Liver (tissue), 7 donors: ENCODE measurements at regions not wholly inside any gene's neighbourhood (a gene's known extent, or its start where the extent isn't known, plus 50 kb on each side); places are given as distances from the start of the nearest gene placed in this dataset.

Experiments
- DNase-seq: peaks from one replicate; pipeline ENCODE4 v3.0.0-alpha.2; 2017; ENCODE audit warnings: low spot score
- H3K27ac ChIP-seq, 2 donors: one replicate each; pipeline ENCODE4 v1.7.0; 2013; ENCODE audit warnings: inconsistent platforms in 2 of 2, low read length in 2 of 2, control low read depth in 1 of 2, low read depth in 1 of 2, mild to moderate bottlenecking in 1 of 2
- H3K27me3 ChIP-seq, 4 donors: one replicate each; pipeline versions ENCODE4 v1.6.1 to v1.7.0; 2013; ENCODE audit warnings: low read length in 3 of 4, inconsistent platforms in 1 of 4, mild to moderate bottlenecking in 1 of 4, moderate library complexity in 1 of 4; ENCODE audit not compliant: control insufficient read depth in 4 of 4, insufficient read depth in 4 of 4
- H3K36me3 ChIP-seq, 4 donors: one replicate each; pipeline versions ENCODE4 v1.6.1 to v1.7.0; 2013; ENCODE audit warnings: low read length in 3 of 4, mild to moderate bottlenecking in 3 of 4, low read depth in 1 of 4, moderate library complexity in 1 of 4; ENCODE audit not compliant: control insufficient read depth in 4 of 4, insufficient read depth in 3 of 4
- H3K4me1 ChIP-seq, 4 donors: one replicate each; pipeline versions ENCODE4 v1.6.1 to v1.7.0; 2013; ENCODE audit warnings: low read length in 3 of 4, mild to moderate bottlenecking in 3 of 4, moderate library complexity in 1 of 4; ENCODE audit not compliant: control insufficient read depth in 4 of 4, insufficient read depth in 4 of 4
- H3K4me3 ChIP-seq, 3 donors: one replicate each; pipeline versions ENCODE4 v1.6.1 to v1.7.0; 2013; ENCODE audit warnings: low read length in 3 of 3, control low read depth in 1 of 3, low read depth in 1 of 3, mild to moderate bottlenecking in 1 of 3
- H3K9ac ChIP-seq, 2 donors: one replicate each; pipeline ENCODE4 v1.7.0; 2013; ENCODE audit warnings: low read length in 2 of 2, mild to moderate bottlenecking in 2 of 2, moderate library complexity in 2 of 2, control low read depth in 1 of 2, low read depth in 1 of 2
- H3K9me3 ChIP-seq, 4 donors: one replicate each; pipeline versions ENCODE4 v1.6.1 to v1.7.0; 2013; ENCODE audit warnings: low read length in 3 of 4; ENCODE audit not compliant: control insufficient read depth in 4 of 4
- ATF3 ChIP-seq: IDR thresholded peaks from 2 replicates; pipeline ENCODE4 v1.6.1; 2016; ENCODE audit warnings: antibody characterized with exemption
- EGR1 ChIP-seq, 2 donors: IDR thresholded peaks; 2 replicates each; pipeline ENCODE4 v1.6.1; 2016 to 2018; ENCODE audit warnings: antibody characterized with exemption in 2 of 2, low read depth in 2 of 2
- FOXA1 ChIP-seq: IDR thresholded peaks from 2 replicates; pipeline ENCODE4 v1.6.1; 2016; ENCODE audit warnings: antibody characterized with exemption
- FOXA2 ChIP-seq: IDR thresholded peaks from 2 replicates; pipeline ENCODE4 v1.6.1; 2016; ENCODE audit warnings: antibody characterized with exemption
- GABPA ChIP-seq, 2 donors: IDR thresholded peaks in 1 of 2; conservative IDR thresholded peaks in 1 of 2; 2 replicates each; pipeline ENCODE4 v1.6.1; 2016; ENCODE audit warnings: antibody characterized with exemption in 2 of 2, mild to moderate bottlenecking in 1 of 2, moderate library complexity in 1 of 2
- HNF4A ChIP-seq, 2 donors: conservative IDR thresholded peaks; 2 replicates each; pipeline ENCODE4 v1.6.1; 2016; ENCODE audit warnings: antibody characterized with exemption in 2 of 2, mild to moderate bottlenecking in 2 of 2
- HNF4G ChIP-seq: IDR thresholded peaks from 2 replicates; pipeline ENCODE4 v1.6.1; 2016; ENCODE audit warnings: antibody characterized with exemption
- JUND ChIP-seq, 2 donors: IDR thresholded peaks; 2 replicates each; pipeline ENCODE4 v1.6.1; 2016; ENCODE audit warnings: antibody characterized with exemption in 2 of 2
- NR2F2 ChIP-seq: IDR thresholded peaks from 2 replicates; pipeline ENCODE4 v1.6.1; 2016; ENCODE audit warnings: antibody characterized with exemption
- RAD21 ChIP-seq, 2 donors: IDR thresholded peaks; 2 replicates each; pipeline ENCODE4 v1.6.1; 2016; ENCODE audit warnings: antibody characterized with exemption in 2 of 2, mild to moderate bottlenecking in 2 of 2
- RXRA ChIP-seq, 2 donors: IDR thresholded peaks; 2 replicates each; pipeline ENCODE4 v1.6.1; 2017 to 2018; ENCODE audit warnings: antibody characterized with exemption in 2 of 2, mild to moderate bottlenecking in 1 of 2
- SP1 ChIP-seq: IDR thresholded peaks from 2 replicates; pipeline ENCODE4 v1.6.1; 2018; ENCODE audit warnings: antibody characterized with exemption, mild to moderate bottlenecking
- TAF1 ChIP-seq: conservative IDR thresholded peaks from 2 replicates; pipeline ENCODE4 v1.6.1; 2016; ENCODE audit warnings: antibody characterized with exemption, mild to moderate bottlenecking
- ZBTB33 ChIP-seq: IDR thresholded peaks from 2 replicates; pipeline ENCODE4 v1.6.1; 2016; ENCODE audit warnings: antibody characterized with exemption
- WGBS: extraction: QIAGEN DNeasy Blood & Tissue Kit; methylation state at CpG from one replicate; pipeline ENCODE4 v1.1.7; 2013; 5-methylcytosine and 5-hydroxymethylcytosine counted together
- TF ChIP-seq, protein P1 (sequence below): IDR thresholded peaks from 2 replicates; pipeline ENCODE4 v1.6.1; 2016; ENCODE audit warnings: antibody characterized with exemption, mild to moderate bottlenecking
- donor health status: healthy.
- donor health status: healthy.
- donor health status: healthy.
- donor health status: healthy.

GRCh38 chr4:71140563-71140962 lies 147.1 kb downstream of the DCK start:
- H3K27me3 ChIP-seq = no peaks in the 10 kb centered on the region
- H3K9me3 ChIP-seq = no peaks in the 10 kb centered on the region
- TF ChIP-seq RXRA (IDR thresholded peaks at IDR 0.05) (no peak), FOXA1 (no peak), JUND (IDR thresholded peaks at IDR 0.05) (no peak), HNF4G (no peak), GABPA (IDR thresholded peaks at IDR 0.05 in 1 of 2, conservative IDR thresholded peaks at IDR 0.05 in 1 of 2) (no peak), HNF4A (conservative IDR thresholded peaks at IDR 0.05) (no peak), EGR1 (IDR thresholded peaks at IDR 0.05; ENCODE audit: low read depth in 2 of 2) (no peak), RAD21 (IDR thresholded peaks at IDR 0.05) (no peak), SP1 (no peak), NR2F2 (no peak), TAF1 (no peak)
- TF ChIP-seq, protein P1, sequence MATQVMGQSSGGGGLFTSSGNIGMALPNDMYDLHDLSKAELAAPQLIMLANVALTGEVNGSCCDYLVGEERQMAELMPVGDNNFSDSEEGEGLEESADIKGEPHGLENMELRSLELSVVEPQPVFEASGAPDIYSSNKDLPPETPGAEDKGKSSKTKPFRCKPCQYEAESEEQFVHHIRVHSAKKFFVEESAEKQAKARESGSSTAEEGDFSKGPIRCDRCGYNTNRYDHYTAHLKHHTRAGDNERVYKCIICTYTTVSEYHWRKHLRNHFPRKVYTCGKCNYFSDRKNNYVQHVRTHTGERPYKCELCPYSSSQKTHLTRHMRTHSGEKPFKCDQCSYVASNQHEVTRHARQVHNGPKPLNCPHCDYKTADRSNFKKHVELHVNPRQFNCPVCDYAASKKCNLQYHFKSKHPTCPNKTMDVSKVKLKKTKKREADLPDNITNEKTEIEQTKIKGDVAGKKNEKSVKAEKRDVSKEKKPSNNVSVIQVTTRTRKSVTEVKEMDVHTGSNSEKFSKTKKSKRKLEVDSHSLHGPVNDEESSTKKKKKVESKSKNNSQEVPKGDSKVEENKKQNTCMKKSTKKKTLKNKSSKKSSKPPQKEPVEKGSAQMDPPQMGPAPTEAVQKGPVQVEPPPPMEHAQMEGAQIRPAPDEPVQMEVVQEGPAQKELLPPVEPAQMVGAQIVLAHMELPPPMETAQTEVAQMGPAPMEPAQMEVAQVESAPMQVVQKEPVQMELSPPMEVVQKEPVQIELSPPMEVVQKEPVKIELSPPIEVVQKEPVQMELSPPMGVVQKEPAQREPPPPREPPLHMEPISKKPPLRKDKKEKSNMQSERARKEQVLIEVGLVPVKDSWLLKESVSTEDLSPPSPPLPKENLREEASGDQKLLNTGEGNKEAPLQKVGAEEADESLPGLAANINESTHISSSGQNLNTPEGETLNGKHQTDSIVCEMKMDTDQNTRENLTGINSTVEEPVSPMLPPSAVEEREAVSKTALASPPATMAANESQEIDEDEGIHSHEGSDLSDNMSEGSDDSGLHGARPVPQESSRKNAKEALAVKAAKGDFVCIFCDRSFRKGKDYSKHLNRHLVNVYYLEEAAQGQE = no peak
- no peaks in the 10 kb centered on the region for H3K36me3 ChIP-seq
- no peak overlapping the region for H3K4me3 ChIP-seq
- H3K4me1 ChIP-seq = no peaks in the 10 kb centered on the region
- WGBS = 61% methylated on average over 2 of the region's 2 CpGs
- no peak overlapping the region for H3K27ac ChIP-seq
- no peak overlapping the region for H3K9ac ChIP-seq
- DNase-seq = no peak

DNA sequence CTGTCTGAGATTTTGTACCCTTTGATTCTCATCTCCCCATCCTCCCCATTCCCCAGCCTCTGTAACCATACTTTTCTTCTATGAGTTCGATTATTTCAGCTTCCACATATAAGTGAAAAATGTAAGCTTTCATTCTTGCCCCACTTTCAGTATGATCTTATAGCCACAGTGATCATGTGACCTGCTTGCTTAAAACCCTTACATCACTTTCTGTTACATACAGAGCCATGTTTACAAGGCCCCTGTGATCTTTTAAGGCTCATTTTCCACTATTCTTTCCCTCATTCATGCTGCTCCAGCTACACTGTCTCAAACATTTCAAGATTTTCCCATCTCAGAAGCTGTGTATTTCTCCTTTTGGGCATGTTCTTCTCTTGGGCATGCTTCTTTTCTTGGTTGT lies 147.7 kb downstream of the DCK start:
- Histone ChIP-seq H3K9me3 (no peaks in the 10 kb centered on the region), H3K36me3 (no peaks in the 10 kb centered on the region), H3K27me3 (no peaks in the 10 kb centered on the region), H3K27ac (no peak overlapping the region), H3K9ac (no peak overlapping the region), H3K4me3 (no peak overlapping the region), H3K4me1 (no peaks in the 10 kb centered on the region)
- no peak for TF ChIP-seq ZBTB33
- no peak for TF ChIP-seq ATF3
- no peak for TF ChIP-seq HNF4G
- TF ChIP-seq FOXA2 = no peak
- TF ChIP-seq FOXA1 = no peak
- no peak for TF ChIP-seq NR2F2
- no peak for TF ChIP-seq TAF1
- WGBS = 64% methylated on average over 1 of the region's 1 CpG
- DNase-seq = no peak

- DNase-seq = no peak
- Histone ChIP-seq H3K9ac (no peak overlapping the region), H3K36me3 (no peaks in the 10 kb centered on the region), H3K9me3 (no peaks in the 10 kb centered on the region), H3K4me3 (no peak overlapping the region), H3K27me3 (no peaks in the 10 kb centered on the region), H3K27ac (no peak overlapping the region), H3K4me1 (no peaks in the 10 kb centered on the region)
- TF ChIP-seq RAD21 (IDR thresholded peaks at IDR 0.05) = no peak
Observed at GRCh38 chr4:71147261-71147660, 153.8 kb downstream of the DCK start.
